Rectal smooth muscle tissue (tissue), 1 donor: ENCODE measurements at regions not wholly inside any gene's neighbourhood (a gene's known extent, or its start where the extent isn't known, plus 50 kb on each side); places are given as distances from the start of the nearest gene placed in this dataset.

Experiments used
- H3K27ac ChIP-seq: one replicate; pipeline ENCODE4 v1.7.0; 2013; ENCODE audit warnings: low read depth, low read length, inconsistent platforms
- H3K27me3 ChIP-seq: one replicate; pipeline ENCODE4 v1.7.0; 2013; ENCODE audit warnings: low read length; ENCODE audit not compliant: control insufficient read depth, insufficient read depth
- H3K36me3 ChIP-seq: one replicate; pipeline ENCODE4 v1.7.0; 2013; ENCODE audit warnings: low read length; ENCODE audit not compliant: control insufficient read depth, insufficient read depth
- H3K4me1 ChIP-seq: one replicate; pipeline ENCODE4 v1.7.0; 2013; ENCODE audit warnings: low read length; ENCODE audit not compliant: control insufficient read depth, insufficient read depth
- H3K4me3 ChIP-seq: one replicate; pipeline ENCODE4 v1.7.0; 2013; ENCODE audit warnings: low read length
- H3K9ac ChIP-seq: one replicate; pipeline ENCODE4 v1.7.0; 2013; ENCODE audit warnings: low read length

DNA sequence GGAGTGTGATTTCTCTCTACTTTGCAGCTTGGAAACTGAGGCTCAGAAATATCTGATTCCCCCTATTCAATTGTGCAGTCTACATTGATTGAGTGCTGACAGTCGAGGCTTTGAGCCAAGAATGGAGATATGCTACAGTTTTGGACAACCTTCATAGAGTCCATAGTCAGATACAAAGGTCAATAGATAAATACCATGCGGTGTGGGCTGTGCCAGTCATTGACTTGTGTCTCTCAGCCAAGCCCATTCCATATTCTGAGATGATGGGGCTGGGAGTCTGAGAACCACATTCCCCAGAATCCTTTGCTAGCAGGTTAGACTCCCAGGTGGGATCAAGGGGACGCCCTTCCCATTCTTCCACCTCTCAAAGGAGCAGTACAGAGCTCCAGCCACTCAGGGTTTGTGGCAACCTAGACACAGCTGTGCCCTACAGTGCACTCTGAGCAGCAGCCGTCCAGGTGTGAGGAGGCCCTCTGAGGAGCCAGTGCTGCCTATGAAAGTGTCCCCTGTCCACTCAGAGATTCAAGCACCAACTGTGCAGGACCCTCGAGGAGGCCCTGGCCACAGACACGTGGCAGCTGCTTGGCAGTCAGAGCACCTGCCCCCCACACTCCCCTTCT is 348.3 kb downstream of the CYRIA start:
- Histone ChIP-seq H3K27ac (no peak overlapping the region), H3K4me3 (no peak overlapping the region), H3K9ac (no peak overlapping the region), H3K27me3 (no peaks in the 10 kb centered on the region), H3K36me3 (no peaks in the 10 kb centered on the region), H3K4me1 (no peaks in the 10 kb centered on the region)

DNA sequence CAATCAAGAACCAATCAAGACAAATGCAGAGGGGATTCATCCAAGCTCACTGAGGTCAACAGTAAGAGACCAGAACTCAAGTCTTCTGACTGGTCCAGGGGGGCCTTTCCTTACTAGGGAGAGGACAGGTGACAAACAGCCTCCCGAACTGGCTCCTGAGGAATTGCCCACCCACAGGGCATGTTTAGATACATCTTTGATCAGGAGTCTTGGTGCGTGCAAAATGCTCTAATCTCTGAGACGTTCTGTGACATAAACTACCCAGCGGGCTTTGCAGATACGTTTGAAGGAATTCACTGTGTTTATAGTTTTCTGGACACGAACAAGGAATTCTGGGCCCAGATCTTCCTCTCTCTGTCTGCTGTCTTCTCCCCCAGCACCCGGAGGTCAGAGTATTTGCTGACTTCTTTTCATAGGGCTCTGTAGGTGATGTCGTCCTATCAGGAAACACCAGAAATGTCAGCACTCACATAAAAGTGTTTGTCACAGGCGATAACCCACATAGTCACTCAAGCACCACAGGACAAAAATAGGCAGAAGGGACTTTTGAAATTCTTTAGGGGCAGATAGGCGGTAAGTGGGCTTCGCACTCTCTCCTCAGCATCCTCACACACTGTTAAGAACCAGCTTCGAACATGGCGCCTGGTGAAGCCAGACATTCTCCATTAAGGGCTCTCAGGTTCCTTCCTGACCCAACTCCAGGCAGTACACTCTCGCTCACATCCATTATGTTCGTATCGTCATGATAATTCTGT is 349.0 kb downstream of the CYRIA start:
- Histone ChIP-seq H3K4me3 (no peak overlapping the region), H3K4me1 (no peaks in the 10 kb centered on the region), H3K36me3 (no peaks in the 10 kb centered on the region), H3K27ac (no peak overlapping the region), H3K9ac (no peak overlapping the region), H3K27me3 (no peaks in the 10 kb centered on the region)

DNA sequence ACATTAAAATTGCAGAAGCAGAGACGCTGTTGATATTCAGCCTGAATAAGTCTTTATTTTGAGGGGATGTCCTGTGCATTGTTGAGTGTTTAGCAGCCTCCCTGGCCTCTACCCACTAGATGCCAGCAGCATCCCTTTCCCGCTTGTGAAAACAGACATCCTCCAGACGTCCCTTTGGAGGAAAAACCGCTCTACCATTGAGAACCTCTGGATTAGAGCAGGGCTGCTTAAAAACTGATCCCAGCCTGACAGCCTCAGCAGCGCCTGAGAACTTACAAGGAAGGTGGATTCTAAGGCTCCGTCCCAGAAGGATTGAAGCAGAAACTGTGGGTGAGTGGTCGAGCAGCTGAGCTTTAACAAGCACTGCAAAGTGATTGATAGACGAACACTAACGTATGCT is 349.7 kb downstream of the CYRIA start:
- no peak overlapping the region for H3K4me3 ChIP-seq
- no peaks in the 10 kb centered on the region for H3K36me3 ChIP-seq
- H3K27ac ChIP-seq, result no peak overlapping the region
- no peaks in the 10 kb centered on the region for H3K4me1 ChIP-seq
- H3K27me3 ChIP-seq, result no peaks in the 10 kb centered on the region
- no peak overlapping the region for H3K9ac ChIP-seq

DNA sequence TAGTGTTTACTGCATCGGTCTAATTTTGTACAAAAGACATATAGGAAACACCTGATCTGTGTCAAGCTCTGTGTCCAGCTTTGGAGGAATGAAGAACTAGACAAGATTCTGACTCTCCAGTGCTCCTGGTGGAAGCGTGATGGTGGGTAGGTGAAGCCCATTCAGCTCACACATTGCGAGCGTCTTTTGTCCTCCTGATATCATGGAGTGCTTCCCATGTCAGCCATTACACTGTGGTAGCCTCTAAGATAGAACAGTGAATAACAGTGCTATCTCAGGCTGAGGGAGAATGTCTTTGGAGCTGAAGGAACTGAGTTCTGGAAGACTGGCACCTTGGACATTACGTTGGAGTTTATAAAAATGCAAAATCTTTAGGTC is 350.2 kb downstream of the CYRIA start:
- no peaks in the 10 kb centered on the region for H3K4me1 ChIP-seq
- H3K36me3 ChIP-seq, result no peaks in the 10 kb centered on the region
- H3K9ac ChIP-seq, result no peak overlapping the region
- H3K27ac ChIP-seq, result no peak overlapping the region
- no peaks in the 10 kb centered on the region for H3K27me3 ChIP-seq
- no peak overlapping the region for H3K4me3 ChIP-seq

DNA sequence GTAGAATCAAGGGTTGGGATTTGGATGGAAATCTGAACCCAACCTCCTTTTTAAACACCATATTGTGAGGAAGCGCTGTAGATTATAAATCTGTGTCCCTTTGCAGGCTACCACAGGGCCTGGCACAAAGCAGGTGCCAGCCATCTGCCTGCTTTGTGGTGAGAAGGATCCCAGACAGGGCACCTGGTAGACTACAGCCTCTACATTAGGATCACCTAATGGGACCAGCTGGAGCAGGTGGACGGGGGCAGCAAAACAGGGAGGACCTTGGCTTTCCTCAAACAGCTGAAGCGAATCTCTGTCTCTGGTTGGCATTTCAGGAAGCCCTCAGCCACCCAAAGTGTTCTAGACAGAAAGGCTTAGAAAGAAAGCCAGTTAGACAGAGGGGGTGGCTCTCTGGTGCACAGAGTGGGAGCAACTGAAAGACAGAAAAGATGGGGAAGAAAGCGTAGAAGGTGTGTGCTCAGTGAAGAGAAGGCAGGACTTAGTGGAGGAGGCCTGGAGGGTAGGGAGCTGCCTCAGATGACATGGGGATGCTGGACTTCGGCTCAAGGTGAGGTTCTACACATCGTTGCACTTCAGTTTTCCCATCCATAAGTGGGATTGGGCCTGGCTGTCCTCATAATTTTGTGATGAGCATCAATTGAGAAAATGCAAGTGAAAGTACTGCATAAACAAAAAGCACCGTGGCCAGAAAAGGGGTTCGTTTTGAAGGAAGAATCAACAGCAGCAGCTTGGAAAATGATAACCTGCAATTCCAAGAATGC is 350.8 kb downstream of the CYRIA start:
- no peaks in the 10 kb centered on the region for H3K36me3 ChIP-seq
- no peak overlapping the region for H3K4me3 ChIP-seq
- H3K27me3 ChIP-seq, result no peaks in the 10 kb centered on the region
- no peak overlapping the region for H3K9ac ChIP-seq
- H3K4me1 ChIP-seq, result no peaks in the 10 kb centered on the region
- no peak overlapping the region for H3K27ac ChIP-seq

DNA sequence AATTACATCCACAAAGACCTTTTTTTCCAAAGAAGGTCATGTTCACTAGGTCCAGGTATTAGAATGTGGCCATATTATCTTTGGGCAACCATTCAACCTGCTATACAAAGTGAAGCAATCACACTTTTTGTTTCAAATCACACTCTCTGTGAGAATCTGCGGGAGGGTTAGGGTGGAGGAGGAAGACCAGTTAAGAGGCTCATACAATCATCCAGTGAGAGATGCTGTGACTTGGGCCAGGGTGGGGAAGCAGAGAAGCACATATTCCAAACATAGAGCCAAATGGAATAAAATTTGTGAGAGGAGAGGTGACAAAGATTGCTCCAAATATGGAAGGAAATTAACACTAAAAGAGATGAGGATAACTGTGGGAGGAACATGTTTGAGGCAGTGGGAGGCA is 351.6 kb downstream of the CYRIA start:
- no peaks in the 10 kb centered on the region for H3K27me3 ChIP-seq
- no peak overlapping the region for H3K4me3 ChIP-seq
- H3K36me3 ChIP-seq, result no peaks in the 10 kb centered on the region
- H3K27ac ChIP-seq, result no peak overlapping the region
- H3K4me1 ChIP-seq, result no peaks in the 10 kb centered on the region
- no peak overlapping the region for H3K9ac ChIP-seq

DNA sequence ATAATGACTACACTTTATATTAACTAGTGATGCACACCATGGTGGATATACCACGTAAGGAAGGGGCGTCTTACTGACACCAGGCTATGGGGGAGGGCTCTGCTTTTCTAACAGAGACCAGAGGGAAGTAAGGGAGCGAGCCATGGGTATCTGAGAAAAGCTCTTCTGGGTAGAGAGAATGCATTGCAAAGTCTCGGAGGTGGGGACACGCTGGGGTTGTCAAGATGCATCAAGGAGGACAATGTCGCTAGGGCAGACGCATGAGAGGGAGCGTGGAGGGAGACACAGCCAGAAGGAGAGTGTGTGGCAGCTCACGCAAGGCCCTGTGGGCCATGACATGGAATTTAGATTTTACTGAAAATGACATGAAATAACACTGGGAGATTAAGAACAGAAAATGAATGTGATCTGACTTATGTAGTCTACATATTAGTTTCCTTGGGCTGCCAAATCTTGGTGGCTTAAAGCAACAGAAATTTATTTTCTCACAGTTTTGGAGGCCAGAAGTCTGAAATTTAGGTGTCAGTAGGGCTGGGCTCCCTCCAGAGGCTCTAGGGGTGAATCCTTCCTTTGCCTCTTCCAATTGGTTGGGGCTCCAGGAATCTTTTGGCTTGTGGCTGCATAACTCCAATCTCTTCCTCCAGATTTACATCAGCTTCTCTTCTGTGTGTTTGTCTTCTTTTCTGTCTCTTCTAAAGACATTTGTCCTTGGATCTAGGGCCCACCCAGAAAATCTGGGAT is 352.2 kb downstream of the CYRIA start:
- Histone ChIP-seq H3K4me1 (no peaks in the 10 kb centered on the region), H3K27ac (no peak overlapping the region), H3K9ac (no peak overlapping the region), H3K36me3 (no peaks in the 10 kb centered on the region), H3K4me3 (no peak overlapping the region), H3K27me3 (no peaks in the 10 kb centered on the region)

DNA sequence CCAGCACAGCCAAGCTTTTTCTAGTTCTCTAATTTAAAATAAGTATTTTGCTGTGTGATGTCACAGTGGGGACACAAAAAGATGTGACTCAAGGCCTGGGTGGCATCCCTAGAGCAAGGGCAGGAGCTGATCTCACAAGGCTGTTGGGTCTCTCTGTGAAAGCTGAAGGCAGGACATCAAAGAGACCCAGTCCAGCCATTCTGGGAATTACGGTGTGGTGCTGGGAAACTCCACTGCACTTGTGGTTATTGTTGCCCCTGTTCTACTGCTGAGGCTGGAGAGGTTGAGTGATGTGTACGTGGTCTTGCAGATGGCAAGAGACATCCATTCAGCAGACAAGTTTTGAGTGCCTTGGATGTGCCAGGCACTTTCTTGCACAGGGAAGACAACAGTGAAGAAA is 352.9 kb downstream of the CYRIA start:
- no peak overlapping the region for H3K9ac ChIP-seq
- H3K4me3 ChIP-seq, result no peak overlapping the region
- H3K4me1 ChIP-seq, result no peaks in the 10 kb centered on the region
- no peak overlapping the region for H3K27ac ChIP-seq
- no peaks in the 10 kb centered on the region for H3K27me3 ChIP-seq
- no peaks in the 10 kb centered on the region for H3K36me3 ChIP-seq

DNA sequence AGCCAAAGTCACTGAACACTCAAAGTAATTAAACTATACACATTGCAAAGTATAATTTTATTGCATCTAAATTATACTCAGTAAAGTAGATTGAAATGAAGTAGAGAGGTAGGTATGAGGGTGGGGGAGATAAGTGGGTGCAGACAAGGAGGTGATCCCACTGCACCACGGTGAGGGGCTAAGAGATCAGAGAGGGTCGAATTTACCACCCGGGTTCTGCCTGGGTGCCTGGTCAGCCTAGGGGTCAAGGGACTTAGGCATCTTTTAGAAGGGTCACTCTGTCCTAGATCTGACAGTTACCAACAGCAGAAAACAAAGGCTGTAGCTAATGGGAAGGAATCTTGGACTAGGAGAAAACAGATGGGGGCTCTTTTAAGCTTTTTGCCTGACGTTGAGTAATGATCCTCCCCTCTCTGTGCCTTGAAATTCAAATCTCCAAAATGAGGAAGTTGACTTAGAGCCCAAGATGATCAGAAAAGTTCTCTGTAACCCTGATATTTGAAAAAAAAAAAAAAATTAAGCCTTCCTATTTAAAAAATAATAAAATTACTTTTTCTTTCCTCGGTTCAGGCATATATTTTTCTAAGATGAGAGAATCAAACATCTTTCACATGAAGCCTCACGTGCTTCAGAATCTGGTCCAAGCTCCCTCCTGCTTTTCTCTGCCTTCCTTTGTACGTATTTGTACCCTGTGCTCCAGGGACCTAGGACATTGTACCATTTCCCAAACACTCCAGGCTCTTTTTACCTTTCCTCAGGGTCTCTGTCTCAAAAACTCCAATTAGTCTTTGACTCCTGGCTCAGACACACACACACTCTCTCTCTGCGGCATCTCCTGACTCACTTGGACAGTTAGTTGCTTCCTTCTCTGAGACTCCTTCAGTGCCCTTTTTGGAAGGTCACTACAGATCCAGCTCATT is 353.9 kb downstream of the CYRIA start:
- Histone ChIP-seq H3K4me1 (no peaks in the 10 kb centered on the region), H3K4me3 (no peak overlapping the region), H3K27me3 (no peaks in the 10 kb centered on the region), H3K9ac (no peak overlapping the region), H3K27ac (no peak overlapping the region), H3K36me3 (no peaks in the 10 kb centered on the region)

DNA sequence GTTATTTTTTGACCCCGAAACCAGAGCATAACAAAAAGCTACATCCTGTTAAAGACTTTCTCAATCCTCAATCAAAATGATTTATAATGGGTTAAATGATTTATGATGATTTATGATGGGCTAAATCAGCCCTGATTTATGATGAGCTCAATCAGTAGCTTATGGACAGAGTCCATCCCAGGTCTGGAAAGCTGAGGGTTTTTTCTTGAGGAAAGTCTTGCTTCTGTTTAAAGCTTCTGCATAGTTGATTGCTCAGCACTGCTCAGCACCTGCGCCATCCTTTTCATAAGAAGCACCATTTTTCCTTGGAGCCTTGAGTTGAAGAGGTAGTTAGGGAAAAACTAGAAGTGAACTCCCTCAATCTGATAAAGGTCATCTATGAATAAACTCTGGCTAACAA is 356.8 kb downstream of the CYRIA start:
- Histone ChIP-seq H3K4me1 (no peaks in the 10 kb centered on the region), H3K36me3 (no peaks in the 10 kb centered on the region), H3K27me3 (no peaks in the 10 kb centered on the region), H3K27ac (no peak overlapping the region), H3K9ac (no peak overlapping the region), H3K4me3 (no peak overlapping the region)

DNA sequence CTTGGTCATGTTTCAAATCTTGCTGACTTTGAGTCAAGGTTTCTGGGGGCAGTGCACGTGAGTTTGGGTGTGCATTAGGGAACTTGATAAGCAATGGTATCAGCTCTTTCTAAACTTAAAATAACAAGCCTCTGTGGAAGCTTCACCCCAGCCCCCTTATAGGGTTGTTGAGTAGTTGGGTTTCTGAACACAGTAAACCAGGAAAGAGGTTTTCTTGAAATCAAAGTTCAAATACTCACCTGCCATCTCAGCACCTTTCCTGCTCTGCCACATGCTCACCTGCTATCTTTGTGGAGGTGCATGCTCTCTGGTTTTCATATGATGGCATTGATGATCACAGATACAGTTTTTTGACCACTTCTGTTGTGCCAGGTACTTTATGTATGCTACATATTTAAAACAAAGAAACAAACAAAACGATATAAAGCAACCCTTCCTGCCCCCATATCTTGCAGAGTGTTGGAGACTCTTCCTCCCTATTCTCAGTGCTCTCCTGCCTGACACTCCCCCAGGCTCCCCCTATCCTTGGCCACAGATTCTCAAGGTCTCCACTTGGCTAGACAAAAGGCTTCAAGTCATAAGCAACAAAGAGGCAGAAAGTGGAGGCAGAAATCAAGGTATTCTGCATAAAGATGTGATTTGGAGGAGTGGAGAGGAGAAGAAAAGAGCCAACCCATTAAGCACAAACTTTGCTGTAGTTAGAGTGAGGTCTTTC is 360.6 kb downstream of the CYRIA start:
- H3K36me3 ChIP-seq, result no peaks in the 10 kb centered on the region
- no peak overlapping the region for H3K27ac ChIP-seq
- no peak overlapping the region for H3K4me3 ChIP-seq
- H3K4me1 ChIP-seq, result no peaks in the 10 kb centered on the region
- H3K27me3 ChIP-seq, result no peaks in the 10 kb centered on the region
- H3K9ac ChIP-seq, result no peak overlapping the region
